GM12892 (cell line): ENCODE measurements at regions not wholly inside any gene's neighbourhood (a gene's known extent, or its start where the extent isn't known, plus 50 kb on each side); places are given as distances from the start of the nearest gene placed in this dataset.

Source experiments
- POLR2A ChIP-seq: IDR thresholded peaks from 2 replicates; pipeline ENCODE4 v1.6.1; 2011; ENCODE audit warnings: low read depth, low read length, control low read depth
- POLR2AphosphoS5 ChIP-seq: IDR thresholded peaks from 2 replicates; pipeline ENCODE4 v1.6.1; 2011; ENCODE audit warnings: low read depth, low read length, control low read depth
- TAF1 ChIP-seq: IDR thresholded peaks from 2 replicates; pipeline ENCODE4 v1.6.1; 2011; ENCODE audit warnings: low read depth, mild to moderate bottlenecking, control low read depth, low read length, borderline replicate concordance

DNA sequence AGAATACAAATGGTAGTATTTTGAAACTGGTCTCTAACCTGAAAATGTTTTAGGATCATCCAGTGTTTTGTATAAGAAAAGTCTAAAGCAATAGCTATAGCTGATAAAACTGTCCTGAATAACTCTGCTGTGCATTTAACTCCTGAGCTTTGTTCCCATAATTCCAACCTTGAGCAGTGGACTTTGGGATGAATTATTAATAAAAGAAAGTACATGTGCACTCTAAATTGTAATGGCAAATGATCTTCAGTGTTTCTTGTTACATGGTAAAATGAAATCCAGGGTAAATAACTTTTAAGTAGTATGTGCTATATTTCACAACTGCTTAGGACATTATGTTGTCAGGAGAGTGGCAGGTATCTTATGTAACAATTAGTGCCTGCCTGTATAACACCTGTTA, 345.6 kb downstream of the SLC16A7 start:
- TF ChIP-seq TAF1 (no peak), POLR2AphosphoS5 (no peak), POLR2A (no peak)
